ENCODE measurements at regions not wholly inside any gene's neighbourhood (a gene's known extent, or its start where the extent isn't known, plus 50 kb on each side); places are given as distances from the start of the nearest gene placed in this dataset.

GRCh38 chr5:174404848-174405247 is 319.5 kb upstream of the MSX2 start:
- Histone ChIP-seq H3K27me3 (ENCODE audit: control insufficient read depth in 2 of 2, insufficient read depth in 2 of 2, low read length in 2 of 2) (peaks cover 0 to 3% of the 10 kb centered on the region in 2 donors), H3K9me3 (replicated peaks in 1 of 2; ENCODE audit: control insufficient read depth in 1 of 2, insufficient read depth in 1 of 2, low read length in 2 of 2) (peaks cover 0 to 4% of the 10 kb centered on the region in 2 donors), H3K36me3 (replicated peaks in 1 of 2; ENCODE audit: control insufficient read depth in 1 of 2, insufficient read depth in 2 of 2, low read length in 2 of 2) (no peaks in the 10 kb centered on the region), H3K79me2 (ENCODE audit: insufficient read depth, low read length) (no peaks in the 10 kb centered on the region), H4K20me1 (ENCODE audit: insufficient read depth, low read length) (no peaks in the 10 kb centered on the region), H3K27ac (ENCODE audit: low read depth in 1 of 2, low read length in 2 of 2) (no peak overlapping the region), H3K9ac (ENCODE audit: insufficient read depth, low read length, poor library complexity, severe bottlenecking) (no peak overlapping the region), H2AFZ (ENCODE audit: insufficient read depth, low read depth, low read length, poor library complexity, severe bottlenecking) (no peak overlapping the region), H3K4me2 (replicated peaks; ENCODE audit: extremely low read depth, low read length, poor library complexity, severe bottlenecking) (no peak overlapping the region), H3K4me1 (ENCODE audit: control insufficient read depth in 1 of 2, insufficient read depth in 2 of 2, low read length in 2 of 2) (no peaks in the 10 kb centered on the region), H3K4me3 (replicated peaks in 1 of 3; ENCODE audit: low read depth in 2 of 3, low read length in 3 of 3) (no peak overlapping the region)
- H3K27ac Mint-ChIP-seq = no peak overlapping the region
- H3K9me3 Mint-ChIP-seq = peaks cover 0 to 12% (median 4%) of the 10 kb centered on the region in 7 donors
- DNase-seq = no peak
- no peak for TF ChIP-seq CTCF (IDR thresholded peaks at IDR 0.05)
- H3K27me3 Mint-ChIP-seq (ENCODE audit: low read depth in 3 of 3) = peaks cover 0 to 15% (median 5%) of the 10 kb centered on the region in 3 donors
- H3K36me3 Mint-ChIP-seq = no peaks in the 10 kb centered on the region
- H3K4me3 Mint-ChIP-seq = no peak overlapping the region
- 89% methylated on average over 5 of the region's 5 CpGs for WGBS (ENCODE audit: insufficient coverage)
- intact Hi-C loops (cut with micrococcal nuclease) = no loop called here
- peaks cover 2% of the 10 kb centered on the region for H3K4me1 Mint-ChIP-seq

- no peak for DNase-seq
- H3K79me2 ChIP-seq (ENCODE audit: insufficient read depth, low read length) = no peaks in the 10 kb centered on the region
- no peak overlapping the region for H3K27ac ChIP-seq (ENCODE audit: low read depth in 1 of 2, low read length in 2 of 2)
- peaks cover 0 to 12% (median 4%) of the 10 kb centered on the region in 7 donors for H3K9me3 Mint-ChIP-seq
- H3K4me3 Mint-ChIP-seq = no peak overlapping the region
- no peak for TF ChIP-seq CTCF (IDR thresholded peaks at IDR 0.05)
- H3K27me3 ChIP-seq (ENCODE audit: control insufficient read depth in 2 of 2, insufficient read depth in 2 of 2, low read length in 2 of 2) = peaks cover 0 to 3% of the 10 kb centered on the region in 2 donors
- no peaks in the 10 kb centered on the region for H3K36me3 ChIP-seq (replicated peaks in 1 of 2; ENCODE audit: control insufficient read depth in 1 of 2, insufficient read depth in 2 of 2, low read length in 2 of 2)
- peaks cover 0 to 15% (median 5%) of the 10 kb centered on the region in 3 donors for H3K27me3 Mint-ChIP-seq (ENCODE audit: low read depth in 3 of 3)
- H4K20me1 ChIP-seq (ENCODE audit: insufficient read depth, low read length) = no peaks in the 10 kb centered on the region
- intact Hi-C loops (cut with micrococcal nuclease) = no loop called here
- no peaks in the 10 kb centered on the region for H3K36me3 Mint-ChIP-seq
- WGBS (ENCODE audit: insufficient coverage) = 0% methylated on average over 1 of the region's 3 CpGs
- H3K4me2 ChIP-seq (replicated peaks; ENCODE audit: extremely low read depth, low read length, poor library complexity, severe bottlenecking) = no peak overlapping the region
- H2AFZ ChIP-seq (ENCODE audit: insufficient read depth, low read depth, low read length, poor library complexity, severe bottlenecking) = no peak overlapping the region
- H3K4me1 ChIP-seq (ENCODE audit: control insufficient read depth in 1 of 2, insufficient read depth in 2 of 2, low read length in 2 of 2) = no peaks in the 10 kb centered on the region
- H3K4me1 Mint-ChIP-seq = peaks cover 2% of the 10 kb centered on the region
- H3K9ac ChIP-seq (ENCODE audit: insufficient read depth, low read length, poor library complexity, severe bottlenecking) = no peak overlapping the region
- H3K27ac Mint-ChIP-seq = peak overlapping the region in 1 of 7 donors; percentile 21
- peaks cover 0 to 4% of the 10 kb centered on the region in 2 donors for H3K9me3 ChIP-seq (replicated peaks in 1 of 2; ENCODE audit: control insufficient read depth in 1 of 2, insufficient read depth in 1 of 2, low read length in 2 of 2)
- no peak overlapping the region for H3K4me3 ChIP-seq (replicated peaks in 1 of 3; ENCODE audit: low read depth in 2 of 3, low read length in 3 of 3)
These were observed 315.3 kb upstream of the MSX2 start for GRCh38 chr5:174409070-174409469.

Measured in CD14-positive monocyte (primary cell).